ENCODE measurements at regions not wholly inside any gene's neighbourhood (a gene's known extent, or its start where the extent isn't known, plus 50 kb on each side); places are given as distances from the start of the nearest gene placed in this dataset.

DNA sequence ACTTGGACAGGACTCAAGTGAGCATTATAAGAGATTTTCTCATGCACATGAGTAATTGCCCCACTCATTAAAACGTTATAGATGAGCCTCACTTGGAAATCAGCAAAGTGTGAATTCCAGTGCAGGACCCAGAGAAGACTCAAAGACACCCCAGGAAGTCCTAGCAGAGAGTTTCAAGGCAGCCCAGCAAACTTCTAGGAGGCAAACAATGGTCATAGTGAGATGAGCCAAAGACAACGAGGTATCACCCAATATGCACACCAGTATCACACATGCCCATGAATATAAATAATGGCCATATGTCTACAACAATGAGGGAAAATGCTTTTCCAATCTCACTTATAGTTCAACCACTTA lies 245.9 kb downstream of the ACTL7B start:
- no peak overlapping the region for H3K4me3 ChIP-seq (replicated peaks; ENCODE audit: low read depth, low read length)
- no peak for TF ChIP-seq CTCF (IDR thresholded peaks at IDR 0.05; ENCODE audit: low read depth, low read length, missing control alignments)
- DNase-seq (ENCODE audit: extremely low read depth, low read depth), result no peak

GRCh38 chr9:108609227-108609896 lies 246.4 kb downstream of the ACTL7B start:
- no peak for TF ChIP-seq CTCF (IDR thresholded peaks at IDR 0.05; ENCODE audit: low read depth, low read length, missing control alignments)
- peak; percentile 9 for DNase-seq (ENCODE audit: extremely low read depth, low read depth)
- no peak overlapping the region for H3K4me3 ChIP-seq (replicated peaks; ENCODE audit: low read depth, low read length)

DNA sequence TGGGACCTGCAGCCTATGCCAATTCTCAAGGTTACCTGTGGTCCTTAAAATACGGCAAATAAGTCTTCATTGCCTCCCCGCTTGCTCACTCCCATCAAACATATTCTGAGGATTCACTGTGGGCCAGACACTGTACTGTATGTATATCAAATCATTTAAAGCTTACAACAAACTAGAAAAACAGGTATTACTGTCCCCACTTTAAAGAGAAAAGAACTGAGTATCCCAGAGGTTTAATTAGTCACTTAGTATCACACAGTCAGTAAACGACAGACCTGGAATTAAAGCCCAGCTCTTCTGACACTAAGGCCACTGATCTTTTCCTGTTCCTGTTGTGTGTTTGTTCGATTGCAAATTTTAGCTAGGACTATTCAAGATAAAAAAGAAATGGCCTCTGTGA lies 248.2 kb downstream of the ACTL7B start:
- no peak for TF ChIP-seq CTCF (IDR thresholded peaks at IDR 0.05; ENCODE audit: low read depth, low read length, missing control alignments)
- H3K4me3 ChIP-seq (replicated peaks; ENCODE audit: low read depth, low read length), result no peak overlapping the region
- no peak for DNase-seq (ENCODE audit: extremely low read depth, low read depth)

- no peak for DNase-seq (ENCODE audit: extremely low read depth, low read depth)
- no peak for TF ChIP-seq CTCF (IDR thresholded peaks at IDR 0.05; ENCODE audit: low read depth, low read length, missing control alignments)
Observed at GRCh38 chr9:108606401-108606800, 249.4 kb downstream of the ACTL7B start.

GRCh38 chr9:108603141-108603540 lies 252.6 kb downstream of the ACTL7B start:
- DNase-seq (ENCODE audit: extremely low read depth, low read depth), result no peak
- TF ChIP-seq CTCF (IDR thresholded peaks at IDR 0.05; ENCODE audit: low read depth, low read length, missing control alignments), result no peak
- no peak overlapping the region for H3K4me3 ChIP-seq (replicated peaks; ENCODE audit: low read depth, low read length)

More at GRCh38 chr9:108606401-108606800, 249.4 kb downstream of the ACTL7B start:
- H3K4me3 ChIP-seq (replicated peaks; ENCODE audit: low read depth, low read length), result no peak overlapping the region

DNA sequence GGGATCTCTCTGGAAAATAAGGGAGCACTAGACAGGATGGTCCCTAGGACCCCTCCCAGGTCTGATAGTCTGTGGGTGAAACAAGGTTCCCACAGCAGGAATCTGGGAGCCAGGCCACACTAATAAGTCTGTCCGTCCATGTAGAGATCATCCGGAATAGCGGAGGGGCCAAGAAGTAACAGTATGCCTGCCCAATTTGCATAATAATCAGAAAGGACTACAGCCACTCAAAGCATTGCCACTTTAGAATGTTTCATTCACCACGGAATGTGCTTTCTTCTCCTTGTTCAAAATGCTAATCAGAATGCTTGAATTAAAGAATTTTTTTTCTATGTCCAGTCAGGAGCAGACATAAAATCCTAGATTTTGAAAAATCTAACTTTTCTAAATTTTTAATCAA lies 254.9 kb downstream of the ACTL7B start:
- TF ChIP-seq CTCF (IDR thresholded peaks at IDR 0.05; ENCODE audit: low read depth, low read length, missing control alignments), result no peak
- DNase-seq (ENCODE audit: extremely low read depth, low read depth), result no peak
- no peak overlapping the region for H3K4me3 ChIP-seq (replicated peaks; ENCODE audit: low read depth, low read length)

- TF ChIP-seq CTCF (IDR thresholded peaks at IDR 0.05; ENCODE audit: low read depth, low read length, missing control alignments), result no peak
- H3K4me3 ChIP-seq (replicated peaks; ENCODE audit: low read depth, low read length), result no peak overlapping the region
- no peak for DNase-seq (ENCODE audit: extremely low read depth, low read depth)
Observed at GRCh38 chr9:108599571-108599970, 256.2 kb downstream of the ACTL7B start.

All from HFF-Myc (cell line).